Large intestine (tissue), 3 donors: ENCODE measurements at regions not wholly inside any gene's neighbourhood (a gene's known extent, or its start where the extent isn't known, plus 50 kb on each side); places are given as distances from the start of the nearest gene placed in this dataset.
"Not testable (repeated sequence)": the region's sequence is repeated elsewhere in the genome, so short reads cannot be mapped to it uniquely, and the experiment has no call there.

ENCODE experiments used
- DNase-seq, 2 donors: peaks; one replicate each; pipeline versions ENCODE4 v3.0.0 to v3.0.0-alpha.2; 2013
- H3K27ac ChIP-seq: one replicate; pipeline ENCODE4 v1.5.1; 2013; ENCODE audit warnings: low read length
- H3K27me3 ChIP-seq: 2 replicates; pipeline ENCODE4 v1.6.1; 2013; ENCODE audit warnings: low read length; ENCODE audit not compliant: control insufficient read depth, insufficient read depth
- H3K36me3 ChIP-seq: 2 replicates; pipeline ENCODE4 v1.6.1; 2013; ENCODE audit warnings: low read length; ENCODE audit not compliant: control insufficient read depth, insufficient read depth
- H3K4me1 ChIP-seq: one replicate; pipeline ENCODE4 v1.6.1; 2013; ENCODE audit warnings: low read length; ENCODE audit not compliant: control insufficient read depth, insufficient read depth
- H3K4me3 ChIP-seq: one replicate; pipeline ENCODE4 v1.5.1; 2013; ENCODE audit warnings: low read length
- H3K9me3 ChIP-seq: one replicate; pipeline ENCODE4 v1.6.1; 2013; ENCODE audit warnings: mild to moderate bottlenecking, low read depth, low read length, moderate library complexity; ENCODE audit not compliant: control insufficient read depth
- WGBS: methylation state at CpG from one replicate; pipeline ENCODE4 v1.1.5; 2013; ENCODE audit warnings: low lambda C conversion rate; ENCODE audit not compliant: insufficient coverage; 5-methylcytosine and 5-hydroxymethylcytosine counted together

GRCh38 chr1:218916720-218917119, 257.0 kb upstream of the LYPLAL1 start:
- WGBS = no CpG with 5 or more reads among the region's 2 CpGs
- no peak overlapping the region for H3K27ac ChIP-seq

GRCh38 chr1:218917656-218918055, 256.0 kb upstream of the LYPLAL1 start:
- no peaks in the 10 kb centered on the region for H3K27me3 ChIP-seq
- no peak for DNase-seq
- no peaks in the 10 kb centered on the region for H3K9me3 ChIP-seq
- no CpG with 5 or more reads among the region's 1 CpG for WGBS
- no peaks in the 10 kb centered on the region for H3K36me3 ChIP-seq
- H3K4me1 ChIP-seq = no peaks in the 10 kb centered on the region
- no peak overlapping the region for H3K27ac ChIP-seq
- no peak overlapping the region for H3K4me3 ChIP-seq

More at GRCh38 chr1:218916720-218917119, 257.0 kb upstream of the LYPLAL1 start:
- Histone ChIP-seq H3K27me3 (no peaks in the 10 kb centered on the region), H3K4me3 (no peak overlapping the region), H3K9me3 (no peaks in the 10 kb centered on the region), H3K4me1 (no peaks in the 10 kb centered on the region), H3K36me3 (no peaks in the 10 kb centered on the region)
- DNase-seq = no peak

- no peaks in the 10 kb centered on the region for H3K4me1 ChIP-seq
- H3K4me3 ChIP-seq = no peak overlapping the region
- WGBS = 60% methylated on average over 1 of the region's 2 CpGs
- no peak overlapping the region for H3K27ac ChIP-seq
- no peaks in the 10 kb centered on the region for H3K9me3 ChIP-seq
- DNase-seq = no peak
- no peaks in the 10 kb centered on the region for H3K36me3 ChIP-seq
- no peaks in the 10 kb centered on the region for H3K27me3 ChIP-seq
Observed at GRCh38 chr1:218925777-218926176, 247.9 kb upstream of the LYPLAL1 start.

- no peak overlapping the region for H3K27ac ChIP-seq
- WGBS = 81% methylated on average over 2 of the region's 2 CpGs
- H3K4me3 ChIP-seq = no peak overlapping the region
- no peaks in the 10 kb centered on the region for H3K27me3 ChIP-seq
- H3K9me3 ChIP-seq = no peaks in the 10 kb centered on the region
- H3K36me3 ChIP-seq = no peaks in the 10 kb centered on the region
- DNase-seq = no peak
- no peaks in the 10 kb centered on the region for H3K4me1 ChIP-seq
Observed at GRCh38 chr1:218926631-218927030, 247.0 kb upstream of the LYPLAL1 start.

- no peak for DNase-seq
- H3K9me3 ChIP-seq = no peaks in the 10 kb centered on the region
- H3K36me3 ChIP-seq = no peaks in the 10 kb centered on the region
- 100% methylated on average over 1 of the region's 3 CpGs for WGBS
- no peaks in the 10 kb centered on the region for H3K4me1 ChIP-seq
- H3K27me3 ChIP-seq = no peaks in the 10 kb centered on the region
- no peak overlapping the region for H3K4me3 ChIP-seq
- no peak overlapping the region for H3K27ac ChIP-seq
Observed at GRCh38 chr1:218930000-218930399, 243.7 kb upstream of the LYPLAL1 start.

GRCh38 chr1:218930472-218931241, 243.0 kb upstream of the LYPLAL1 start:
- Histone ChIP-seq H3K9me3 (no peaks in the 10 kb centered on the region), H3K27me3 (no peaks in the 10 kb centered on the region), H3K4me3 (no peak overlapping the region), H3K27ac (no peak overlapping the region), H3K4me1 (no peaks in the 10 kb centered on the region), H3K36me3 (no peaks in the 10 kb centered on the region)
- WGBS = 60% methylated on average over 2 of the region's 8 CpGs
- DNase-seq = no peak

- DNase-seq = no peak
- Histone ChIP-seq H3K36me3 (no peaks in the 10 kb centered on the region), H3K9me3 (no peaks in the 10 kb centered on the region), H3K27ac (no peak overlapping the region), H3K27me3 (no peaks in the 10 kb centered on the region), H3K4me1 (no peaks in the 10 kb centered on the region), H3K4me3 (no peak overlapping the region)
- no CpG with 5 or more reads among the region's 2 CpGs for WGBS
Observed at GRCh38 chr1:218931324-218931723, 242.4 kb upstream of the LYPLAL1 start.

GRCh38 chr1:218933513-218933912, 240.2 kb upstream of the LYPLAL1 start:
- Histone ChIP-seq H3K36me3 (no peaks in the 10 kb centered on the region), H3K4me3 (no peak overlapping the region), H3K27me3 (no peaks in the 10 kb centered on the region), H3K27ac (no peak overlapping the region), H3K4me1 (no peaks in the 10 kb centered on the region), H3K9me3 (no peaks in the 10 kb centered on the region)
- no peak for DNase-seq
- WGBS = no CpG with 5 or more reads among the region's 1 CpG

GRCh38 chr1:218935408-218935807, 238.3 kb upstream of the LYPLAL1 start:
- not testable (repeated sequence) for H3K9me3 ChIP-seq, H3K27me3 ChIP-seq, H3K36me3 ChIP-seq, H3K4me3 ChIP-seq, H3K27ac ChIP-seq, DNase-seq, H3K4me1 ChIP-seq
- no CpG with 5 or more reads among the region's 2 CpGs for WGBS

GRCh38 chr1:218938259-218938658, 235.4 kb upstream of the LYPLAL1 start:
- no peak overlapping the region for H3K4me3 ChIP-seq
- no peaks in the 10 kb centered on the region for H3K36me3 ChIP-seq
- no peak for DNase-seq
- WGBS = no CpG with 5 or more reads among the region's 1 CpG
- no peak overlapping the region for H3K27ac ChIP-seq
- H3K9me3 ChIP-seq = no peaks in the 10 kb centered on the region
- H3K27me3 ChIP-seq = no peaks in the 10 kb centered on the region
- no peaks in the 10 kb centered on the region for H3K4me1 ChIP-seq

- no peak for DNase-seq
- Histone ChIP-seq H3K9me3 (no peaks in the 10 kb centered on the region), H3K27me3 (no peaks in the 10 kb centered on the region), H3K36me3 (no peaks in the 10 kb centered on the region), H3K27ac (no peak overlapping the region), H3K4me1 (no peaks in the 10 kb centered on the region), H3K4me3 (no peak overlapping the region)
- 94% methylated on average over 2 of the region's 3 CpGs for WGBS
Observed at GRCh38 chr1:218939095-218939494, 234.6 kb upstream of the LYPLAL1 start.
